ENCODE measurements at regions not wholly inside any gene's neighbourhood (a gene's known extent, or its start where the extent isn't known, plus 50 kb on each side); places are given as distances from the start of the nearest gene placed in this dataset.

DNA sequence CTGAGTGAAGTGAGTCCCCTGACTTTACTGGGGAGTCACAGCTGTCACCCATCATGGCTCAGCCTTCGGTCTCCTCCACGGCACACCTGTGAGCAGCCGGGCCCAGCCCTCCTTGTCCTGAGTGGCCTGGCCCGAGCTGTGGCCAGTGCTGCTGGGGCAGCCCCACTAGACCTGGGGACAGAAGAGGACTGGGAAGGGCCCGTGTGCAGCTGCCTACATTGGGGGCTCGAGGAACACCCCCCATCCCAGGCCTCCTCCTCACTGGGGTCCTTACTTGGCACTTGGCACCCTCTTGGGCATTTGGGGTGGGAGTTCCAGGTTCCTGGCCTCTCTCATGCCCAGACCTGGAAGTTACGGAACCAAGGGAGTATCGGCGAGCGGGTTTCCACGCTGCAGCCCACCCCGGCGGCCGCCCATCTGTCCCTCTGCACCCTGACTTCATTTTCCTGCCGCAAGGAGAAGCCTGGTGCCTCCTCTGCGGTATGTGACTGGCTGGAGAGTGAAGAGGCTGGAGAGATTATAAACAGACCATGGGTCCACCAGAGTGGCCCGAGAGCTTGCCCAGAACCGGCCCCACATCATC lies 179.7 kb downstream of the KIF26A start:
- Mint-ChIP-seq H3K27ac (no peak overlapping the region), H3K9me3 (no peaks in the 10 kb centered on the region), H3K4me1 (ENCODE audit: low read depth) (no peaks in the 10 kb centered on the region), H3K27me3 (peaks cover 9% of the 10 kb centered on the region), H3K4me3 (no peak overlapping the region), H3K36me3 (ENCODE audit: low read depth) (no peaks in the 10 kb centered on the region)
- no peak overlapping the region for H3K4me3 ChIP-seq (ENCODE audit: low read length)
- POLR2A ChIA-PET: no interaction called here
- intact Hi-C loops (cut with DNase I, micrococcal nuclease): no loop called here
- H3K27me3 ChIP-seq (ENCODE audit: control insufficient read depth in 1 of 2, insufficient read depth in 2 of 2, low read length in 2 of 2): peaks cover 7 to 9% of the 10 kb centered on the region in 2 experiments
- no peak overlapping the region for H3K27ac ChIP-seq (ENCODE audit: low read depth in 1 of 2, low read length in 2 of 2)
- ATAC-seq (ENCODE audit: poor library complexity): no peak
- TF ChIP-seq, protein P1, sequence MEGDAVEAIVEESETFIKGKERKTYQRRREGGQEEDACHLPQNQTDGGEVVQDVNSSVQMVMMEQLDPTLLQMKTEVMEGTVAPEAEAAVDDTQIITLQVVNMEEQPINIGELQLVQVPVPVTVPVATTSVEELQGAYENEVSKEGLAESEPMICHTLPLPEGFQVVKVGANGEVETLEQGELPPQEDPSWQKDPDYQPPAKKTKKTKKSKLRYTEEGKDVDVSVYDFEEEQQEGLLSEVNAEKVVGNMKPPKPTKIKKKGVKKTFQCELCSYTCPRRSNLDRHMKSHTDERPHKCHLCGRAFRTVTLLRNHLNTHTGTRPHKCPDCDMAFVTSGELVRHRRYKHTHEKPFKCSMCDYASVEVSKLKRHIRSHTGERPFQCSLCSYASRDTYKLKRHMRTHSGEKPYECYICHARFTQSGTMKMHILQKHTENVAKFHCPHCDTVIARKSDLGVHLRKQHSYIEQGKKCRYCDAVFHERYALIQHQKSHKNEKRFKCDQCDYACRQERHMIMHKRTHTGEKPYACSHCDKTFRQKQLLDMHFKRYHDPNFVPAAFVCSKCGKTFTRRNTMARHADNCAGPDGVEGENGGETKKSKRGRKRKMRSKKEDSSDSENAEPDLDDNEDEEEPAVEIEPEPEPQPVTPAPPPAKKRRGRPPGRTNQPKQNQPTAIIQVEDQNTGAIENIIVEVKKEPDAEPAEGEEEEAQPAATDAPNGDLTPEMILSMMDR (IDR thresholded peaks at IDR 0.05): no peak
- CTCF ChIA-PET: no interaction called here
- no peaks in the 10 kb centered on the region for H3K9me3 ChIP-seq (ENCODE audit: control insufficient read depth in 1 of 2, insufficient read depth in 1 of 2, low read length in 2 of 2)
- peaks cover 8% of the 10 kb centered on the region for H3K4me1 ChIP-seq (ENCODE audit: insufficient read depth, low read length)
- H3K36me3 ChIP-seq (ENCODE audit: insufficient read depth, low read length): no peaks in the 10 kb centered on the region
- peak in 1 of 14 experiments; percentile 19 for DNase-seq

DNA sequence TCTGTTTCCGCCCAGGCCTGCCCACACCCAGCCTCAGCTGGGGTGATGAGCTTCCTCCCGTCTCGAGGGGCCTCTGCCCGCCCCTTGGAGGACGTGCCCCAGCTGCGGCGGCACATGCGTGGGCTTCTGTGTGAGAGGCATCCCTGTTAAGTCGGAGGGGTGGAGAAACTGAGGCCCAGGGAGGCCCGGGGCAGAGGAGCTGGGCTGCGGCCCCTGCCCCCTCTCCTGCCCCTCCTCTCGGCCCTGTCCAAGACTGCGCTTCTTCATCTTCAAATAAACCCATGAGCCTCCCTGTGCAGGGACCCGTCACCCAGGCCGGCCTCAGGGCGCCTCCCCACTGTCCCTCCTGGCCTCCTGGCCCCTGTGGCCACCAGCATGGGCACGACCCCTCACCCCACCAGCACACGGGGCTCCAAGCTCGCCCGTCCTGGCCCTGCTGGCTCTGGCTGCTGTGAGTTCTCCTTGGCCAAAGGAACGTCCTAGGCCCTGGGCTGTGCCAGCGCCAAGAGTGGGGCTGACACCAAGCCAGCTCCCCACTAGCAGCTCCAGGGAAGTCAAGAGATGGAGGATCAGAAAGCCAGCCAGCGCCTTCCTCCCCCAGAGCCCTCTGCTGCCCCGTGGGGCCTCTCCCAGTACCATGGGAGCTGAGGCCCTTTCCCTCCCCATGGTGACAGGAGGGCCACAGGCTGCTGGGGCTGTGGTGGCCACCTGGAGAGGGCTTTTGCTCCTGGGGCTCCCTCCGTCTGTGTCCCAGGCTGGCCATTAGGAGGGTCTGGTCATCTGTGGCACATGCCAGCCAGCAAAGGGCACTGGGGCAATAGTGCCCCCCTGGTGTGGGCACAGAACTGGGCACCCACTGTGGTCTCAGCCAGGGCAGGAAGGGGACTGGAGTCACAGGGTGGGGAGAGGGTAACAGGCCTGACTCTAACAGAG lies 180.4 kb downstream of the KIF26A start:
- no peak for ATAC-seq (ENCODE audit: poor library complexity)
- DNase-seq: no peak
- Mint-ChIP-seq H3K27me3 (peaks cover 9% of the 10 kb centered on the region), H3K27ac (no peak overlapping the region), H3K36me3 (ENCODE audit: low read depth) (no peaks in the 10 kb centered on the region), H3K4me3 (no peak overlapping the region), H3K4me1 (ENCODE audit: low read depth) (no peaks in the 10 kb centered on the region), H3K9me3 (no peaks in the 10 kb centered on the region)
- intact Hi-C loops (cut with DNase I, micrococcal nuclease): no loop called here
- H3K27me3 ChIP-seq (ENCODE audit: control insufficient read depth in 1 of 2, insufficient read depth in 2 of 2, low read length in 2 of 2): peaks cover 7 to 9% of the 10 kb centered on the region in 2 experiments
- H3K36me3 ChIP-seq (ENCODE audit: insufficient read depth, low read length): no peaks in the 10 kb centered on the region
- TF ChIP-seq, protein P1 (IDR thresholded peaks at IDR 0.05): no peak
- no peak overlapping the region for H3K27ac ChIP-seq (ENCODE audit: low read depth in 1 of 2, low read length in 2 of 2)
- POLR2A ChIA-PET: no interaction called here
- peaks cover 8% of the 10 kb centered on the region for H3K4me1 ChIP-seq (ENCODE audit: insufficient read depth, low read length)
- CTCF ChIA-PET: no interaction called here
- no peak overlapping the region for H3K4me3 ChIP-seq (ENCODE audit: low read length)
- H3K9me3 ChIP-seq (ENCODE audit: control insufficient read depth in 1 of 2, insufficient read depth in 1 of 2, low read length in 2 of 2): no peaks in the 10 kb centered on the region

DNA sequence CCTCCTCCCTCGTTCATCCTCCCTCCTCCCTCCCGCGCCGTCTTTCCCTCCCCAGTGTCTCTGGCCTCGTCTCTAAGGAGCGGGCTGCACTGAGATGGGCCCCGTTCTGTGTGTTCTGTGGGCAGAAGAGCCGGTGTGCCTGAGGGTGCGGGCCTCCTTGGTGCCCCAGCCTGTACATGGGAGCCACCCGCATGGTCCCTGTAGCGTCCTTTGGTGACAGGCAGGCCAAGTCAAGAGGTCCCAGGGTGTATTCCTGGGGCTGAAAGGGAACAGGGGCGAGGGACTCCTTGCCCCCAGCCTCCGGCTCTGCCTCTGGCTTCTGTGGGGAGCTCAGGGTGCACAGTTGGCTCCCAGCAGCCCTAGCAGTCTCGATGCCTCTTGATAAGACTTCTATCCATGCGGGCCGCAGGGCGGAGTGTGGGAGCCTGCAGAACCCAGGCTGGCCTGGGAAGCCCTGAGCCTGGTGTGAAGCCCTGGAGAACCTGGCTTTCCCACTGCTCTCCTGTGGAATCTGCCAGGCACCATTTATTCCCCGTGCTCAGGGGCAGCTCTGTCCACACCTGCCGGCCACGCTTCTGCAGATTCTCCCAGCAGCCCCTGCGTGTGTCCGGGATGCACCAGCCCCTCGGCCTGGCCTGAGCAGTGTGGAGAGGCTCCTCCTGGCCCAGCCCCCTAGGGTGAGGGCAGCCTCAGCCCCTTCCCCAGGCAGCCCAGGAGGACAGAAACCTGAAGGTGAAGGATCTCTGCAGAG lies 181.3 kb downstream of the KIF26A start:
- Mint-ChIP-seq H3K27me3 (peaks cover 9% of the 10 kb centered on the region), H3K27ac (no peak overlapping the region)
- no peak for ATAC-seq (ENCODE audit: poor library complexity)

More for the DNA sequence above, 181.3 kb downstream of the KIF26A start:
- intact Hi-C loops (cut with DNase I, micrococcal nuclease): no loop called here
- TF ChIP-seq, protein P1 (IDR thresholded peaks at IDR 0.05): no peak
- Histone ChIP-seq H3K27ac (ENCODE audit: low read depth in 1 of 2, low read length in 2 of 2) (no peak overlapping the region), H3K4me1 (ENCODE audit: insufficient read depth, low read length) (peaks cover 8% of the 10 kb centered on the region), H3K36me3 (ENCODE audit: insufficient read depth, low read length) (no peaks in the 10 kb centered on the region), H3K27me3 (ENCODE audit: control insufficient read depth in 1 of 2, insufficient read depth in 2 of 2, low read length in 2 of 2) (peaks cover 7 to 9% of the 10 kb centered on the region in 2 experiments), H3K9me3 (ENCODE audit: control insufficient read depth in 1 of 2, insufficient read depth in 1 of 2, low read length in 2 of 2) (no peaks in the 10 kb centered on the region), H3K4me3 (ENCODE audit: low read length) (no peak overlapping the region)
- Mint-ChIP-seq H3K4me1 (ENCODE audit: low read depth) (no peaks in the 10 kb centered on the region), H3K4me3 (no peak overlapping the region), H3K36me3 (ENCODE audit: low read depth) (no peaks in the 10 kb centered on the region), H3K9me3 (no peaks in the 10 kb centered on the region)
- ChIA-PET POLR2A (no interaction called here), CTCF (no interaction called here)
- DNase-seq: peak in 1 of 14 experiments; percentile 25
